GM23338 (cell line): ENCODE measurements at regions not wholly inside any gene's neighbourhood (a gene's known extent, or its start where the extent isn't known, plus 50 kb on each side); places are given as distances from the start of the nearest gene placed in this dataset.

ENCODE experiments used
- ATAC-seq: fragments of 200-7000 bp; cut with Tn5 transposase; 3 replicates; pipeline ENCODE4 v1.9.1; 2020
- DNase-seq: peaks from one replicate; pipeline ENCODE4 v3.0.0-alpha.2; 2015; ENCODE audit warnings: low spot score
- H2AFZ ChIP-seq: fragments of 200-600 bp; sonication (generic); 2 replicates; pipeline ENCODE4 v1.8.0; 2016; ENCODE audit warnings: antibody characterized with exemption, mild to moderate bottlenecking, moderate library complexity
- H3F3A ChIP-seq: fragments of 200-600 bp; sonication (generic); replicated peaks from 2 replicates; pipeline ENCODE4 v1.8.0; 2017; ENCODE audit warnings: antibody characterized with exemption, mixed run types, low read depth
- H3K27ac ChIP-seq: fragments of 200-600 bp; sonication (generic); 2 replicates; pipeline ENCODE4 v1.6.1; 2016; ENCODE audit warnings: low read depth
- H3K27me3 ChIP-seq: fragments of 200-600 bp; sonication (generic); 2 replicates; pipeline ENCODE4 v1.8.0; 2016; ENCODE audit warnings: mild to moderate bottlenecking, mixed run types, moderate library complexity; ENCODE audit not compliant: insufficient read depth
- H3K36me3 ChIP-seq: fragments of 200-600 bp; sonication (generic); 2 replicates; pipeline ENCODE4 v1.8.0; 2016; ENCODE audit warnings: mild to moderate bottlenecking; ENCODE audit not compliant: insufficient read depth
- H3K4me1 ChIP-seq: fragments of 200-600 bp; sonication (generic); 2 replicates; pipeline ENCODE4 v1.8.0; 2016; ENCODE audit warnings: mild to moderate bottlenecking, moderate library complexity; ENCODE audit not compliant: insufficient read depth
- H3K4me2 ChIP-seq: fragments of 200-600 bp; sonication (generic); 2 replicates; pipeline ENCODE4 v1.7.1; 2017; ENCODE audit warnings: mixed run types
- H3K4me3 ChIP-seq: fragments of 200-600 bp; sonication (generic); 2 replicates; pipeline ENCODE4 v1.6.1; 2016; ENCODE audit warnings: mixed run types
- H3K79me2 ChIP-seq: fragments of 200-600 bp; sonication (generic); replicated peaks from 2 replicates; pipeline ENCODE4 v1.8.0; 2017; ENCODE audit warnings: mild to moderate bottlenecking; ENCODE audit not compliant: insufficient read depth
- H3K9me2 ChIP-seq: fragments of 200-600 bp; sonication (generic); 2 replicates; pipeline ENCODE4 v1.8.0; 2017; ENCODE audit not compliant: insufficient read depth
- H4K20me1 ChIP-seq: fragments of 200-600 bp; sonication (generic); replicated peaks from 2 replicates; pipeline ENCODE4 v1.8.0; 2017; ENCODE audit warnings: mild to moderate bottlenecking; ENCODE audit not compliant: insufficient read depth
- H3K27ac Mint-ChIP-seq: 2 replicates; pipeline ENCODE4 v1.8.0; 2020; ENCODE audit warnings: inconsistent platforms, mild to moderate bottlenecking, moderate library complexity, mixed read lengths
- H3K27me3 Mint-ChIP-seq: 3 replicates; pipeline ENCODE4 v1.8.0; 2022; ENCODE audit warnings: low read depth, mild to moderate bottlenecking, moderate library complexity, mixed read lengths, inconsistent platforms; ENCODE audit not compliant: insufficient read depth, poor library complexity
- H3K36me3 Mint-ChIP-seq: 3 replicates; pipeline ENCODE4 v1.8.0; 2021; ENCODE audit warnings: low read depth, mild to moderate bottlenecking, inconsistent platforms, moderate library complexity, mixed read lengths
- H3K4me1 Mint-ChIP-seq: 3 replicates; pipeline ENCODE4 v1.8.0; 2020; ENCODE audit warnings: mild to moderate bottlenecking, inconsistent platforms, mixed read lengths
- H3K4me3 Mint-ChIP-seq: 3 replicates; pipeline ENCODE4 v1.8.0; 2021; ENCODE audit warnings: moderate library complexity, mild to moderate bottlenecking, inconsistent platforms, mixed read lengths
- H3K9me3 Mint-ChIP-seq: 3 replicates; pipeline ENCODE4 v1.8.0; 2020; ENCODE audit warnings: moderate library complexity, mild to moderate bottlenecking, inconsistent platforms, mixed read lengths
- CTCF ChIP-seq, 2 experiments: fragments of 200-600 bp in 1 of 2; sonication (generic) in 1 of 2; conservative IDR thresholded peaks; 2 replicates each; pipeline versions ENCODE4 v1.5.1 to v1.6.1; 2016 to 2017; ENCODE audit warnings: antibody characterized with exemption in 2 of 2, low read depth in 2 of 2, mild to moderate bottlenecking in 2 of 2, moderate library complexity in 1 of 2
- EZH2phosphoT487 ChIP-seq: fragments of 200-600 bp; sonication (generic); IDR thresholded peaks from one replicate; pipeline ENCODE4 v1.8.1; 2018; ENCODE audit warnings: antibody characterized with exemption; ENCODE audit not compliant: unreplicated experiment
- JUNB ChIP-seq: IDR thresholded peaks from one replicate; pipeline ENCODE4 v1.6.1; 2016; ENCODE audit warnings: antibody characterized with exemption; ENCODE audit not compliant: unreplicated experiment
- STAT1 ChIP-seq: IDR thresholded peaks from one replicate; pipeline ENCODE4 v1.6.1; 2016; ENCODE audit warnings: antibody characterized with exemption; ENCODE audit not compliant: unreplicated experiment
- ZNF114 ChIP-seq: fragments of 250-450 bp; sonication (Bioruptor Pico); IDR thresholded peaks from 2 replicates; pipeline ENCODE4 v1.5.0; 2020; ENCODE audit warnings: mild to moderate bottlenecking, moderate library complexity
- ZNF331 ChIP-seq: fragments of 250-450 bp; sonication (Bioruptor Pico); IDR thresholded peaks from 2 replicates; pipeline ENCODE4 v1.5.0; 2020; ENCODE audit warnings: low read depth, mild to moderate bottlenecking, moderate library complexity
- TF ChIP-seq, protein P1 (sequence below): fragments of 250-450 bp; sonication (Bioruptor Pico); IDR thresholded peaks from 2 replicates; pipeline ENCODE4 v1.5.0; 2020; ENCODE audit warnings: mild to moderate bottlenecking, moderate library complexity
- TF ChIP-seq, protein P2 (sequence below): IDR thresholded peaks from 2 replicates; pipeline ENCODE4 v1.6.1; 2016; ENCODE audit warnings: antibody characterized with exemption
- TF ChIP-seq, protein P3 (sequence below): IDR thresholded peaks from one replicate; pipeline ENCODE4 v1.6.1; 2018; ENCODE audit warnings: antibody characterized with exemption; ENCODE audit not compliant: unreplicated experiment

DNA sequence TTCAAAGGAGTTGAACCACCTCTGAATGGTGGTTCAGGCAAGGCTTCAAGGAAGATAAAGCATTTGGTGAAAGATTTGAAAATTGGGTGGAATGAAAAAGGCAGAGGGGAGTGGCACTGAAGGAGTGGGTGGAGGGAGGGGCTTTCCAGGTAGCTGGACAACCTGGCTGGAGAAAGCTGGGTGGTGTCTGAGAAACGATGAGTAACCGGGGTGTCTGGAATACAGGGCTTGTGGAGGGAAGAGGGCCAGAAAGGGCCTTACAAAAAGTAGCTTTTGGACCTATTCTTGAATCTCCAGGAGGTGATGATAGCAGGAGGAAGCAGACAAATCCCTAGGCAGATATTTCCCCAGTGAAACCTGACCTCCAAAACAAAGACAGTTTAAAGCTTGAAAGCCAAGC lies 99.3 kb downstream of the RASSF10 start:
- peaks cover 3% of the 10 kb centered on the region; the same call in 1 of the 2 replicates for H3K4me1 ChIP-seq
- H3K4me2 ChIP-seq = no peak overlapping the region
- Mint-ChIP-seq H3K27me3 (no peaks in the 10 kb centered on the region), H3K4me3 (no peak overlapping the region), H3K9me3 (peaks cover 11% of the 10 kb centered on the region; the same call in 2 of the 3 replicates), H3K27ac (no peak overlapping the region), H3K4me1 (peaks cover 14% of the 10 kb centered on the region), H3K36me3 (peaks cover 3% of the 10 kb centered on the region; the same call in 1 of the 3 replicates)
- DNase-seq (no peak), ATAC-seq (no peak)
- H4K20me1 ChIP-seq = no peaks in the 10 kb centered on the region
- peaks cover 12% of the 10 kb centered on the region; the same call in 1 of the 2 replicates for H3K9me2 ChIP-seq
- H3K4me3 ChIP-seq = no peak overlapping the region
- no peaks in the 10 kb centered on the region for H3K27me3 ChIP-seq
- TF ChIP-seq EZH2phosphoT487 = no peak
- H3F3A ChIP-seq = no peaks in the 10 kb centered on the region
- no peak overlapping the region for H3K27ac ChIP-seq
- H3K36me3 ChIP-seq = no peaks in the 10 kb centered on the region
- H3K79me2 ChIP-seq = no peaks in the 10 kb centered on the region
- no peak overlapping the region for H2AFZ ChIP-seq

GRCh38 chr11:13109616-13110015 lies 100.5 kb downstream of the RASSF10 start:
- Histone ChIP-seq H3F3A (no peaks in the 10 kb centered on the region), H3K4me2 (no peak overlapping the region), H3K27me3 (no peaks in the 10 kb centered on the region), H4K20me1 (no peaks in the 10 kb centered on the region), H3K4me3 (no peak overlapping the region), H3K9me2 (peaks cover 12% of the 10 kb centered on the region; the same call in 1 of the 2 replicates), H3K79me2 (no peaks in the 10 kb centered on the region), H3K4me1 (peaks cover 3% of the 10 kb centered on the region), H3K27ac (no peak overlapping the region), H3K36me3 (no peaks in the 10 kb centered on the region), H2AFZ (no peak overlapping the region)
- Mint-ChIP-seq H3K4me1 (peaks cover 12% of the 10 kb centered on the region; the same call in 2 of the 3 replicates), H3K27ac (no peak overlapping the region), H3K36me3 (peaks cover 3% of the 10 kb centered on the region; the same call in 1 of the 3 replicates), H3K9me3 (peaks cover 11% of the 10 kb centered on the region; the same call in 2 of the 3 replicates), H3K4me3 (no peak overlapping the region), H3K27me3 (no peaks in the 10 kb centered on the region)
- no peak for DNase-seq
- no peak for ATAC-seq
- no peak for TF ChIP-seq STAT1
- TF ChIP-seq ZNF114 = no peak
- TF ChIP-seq, protein P1, sequence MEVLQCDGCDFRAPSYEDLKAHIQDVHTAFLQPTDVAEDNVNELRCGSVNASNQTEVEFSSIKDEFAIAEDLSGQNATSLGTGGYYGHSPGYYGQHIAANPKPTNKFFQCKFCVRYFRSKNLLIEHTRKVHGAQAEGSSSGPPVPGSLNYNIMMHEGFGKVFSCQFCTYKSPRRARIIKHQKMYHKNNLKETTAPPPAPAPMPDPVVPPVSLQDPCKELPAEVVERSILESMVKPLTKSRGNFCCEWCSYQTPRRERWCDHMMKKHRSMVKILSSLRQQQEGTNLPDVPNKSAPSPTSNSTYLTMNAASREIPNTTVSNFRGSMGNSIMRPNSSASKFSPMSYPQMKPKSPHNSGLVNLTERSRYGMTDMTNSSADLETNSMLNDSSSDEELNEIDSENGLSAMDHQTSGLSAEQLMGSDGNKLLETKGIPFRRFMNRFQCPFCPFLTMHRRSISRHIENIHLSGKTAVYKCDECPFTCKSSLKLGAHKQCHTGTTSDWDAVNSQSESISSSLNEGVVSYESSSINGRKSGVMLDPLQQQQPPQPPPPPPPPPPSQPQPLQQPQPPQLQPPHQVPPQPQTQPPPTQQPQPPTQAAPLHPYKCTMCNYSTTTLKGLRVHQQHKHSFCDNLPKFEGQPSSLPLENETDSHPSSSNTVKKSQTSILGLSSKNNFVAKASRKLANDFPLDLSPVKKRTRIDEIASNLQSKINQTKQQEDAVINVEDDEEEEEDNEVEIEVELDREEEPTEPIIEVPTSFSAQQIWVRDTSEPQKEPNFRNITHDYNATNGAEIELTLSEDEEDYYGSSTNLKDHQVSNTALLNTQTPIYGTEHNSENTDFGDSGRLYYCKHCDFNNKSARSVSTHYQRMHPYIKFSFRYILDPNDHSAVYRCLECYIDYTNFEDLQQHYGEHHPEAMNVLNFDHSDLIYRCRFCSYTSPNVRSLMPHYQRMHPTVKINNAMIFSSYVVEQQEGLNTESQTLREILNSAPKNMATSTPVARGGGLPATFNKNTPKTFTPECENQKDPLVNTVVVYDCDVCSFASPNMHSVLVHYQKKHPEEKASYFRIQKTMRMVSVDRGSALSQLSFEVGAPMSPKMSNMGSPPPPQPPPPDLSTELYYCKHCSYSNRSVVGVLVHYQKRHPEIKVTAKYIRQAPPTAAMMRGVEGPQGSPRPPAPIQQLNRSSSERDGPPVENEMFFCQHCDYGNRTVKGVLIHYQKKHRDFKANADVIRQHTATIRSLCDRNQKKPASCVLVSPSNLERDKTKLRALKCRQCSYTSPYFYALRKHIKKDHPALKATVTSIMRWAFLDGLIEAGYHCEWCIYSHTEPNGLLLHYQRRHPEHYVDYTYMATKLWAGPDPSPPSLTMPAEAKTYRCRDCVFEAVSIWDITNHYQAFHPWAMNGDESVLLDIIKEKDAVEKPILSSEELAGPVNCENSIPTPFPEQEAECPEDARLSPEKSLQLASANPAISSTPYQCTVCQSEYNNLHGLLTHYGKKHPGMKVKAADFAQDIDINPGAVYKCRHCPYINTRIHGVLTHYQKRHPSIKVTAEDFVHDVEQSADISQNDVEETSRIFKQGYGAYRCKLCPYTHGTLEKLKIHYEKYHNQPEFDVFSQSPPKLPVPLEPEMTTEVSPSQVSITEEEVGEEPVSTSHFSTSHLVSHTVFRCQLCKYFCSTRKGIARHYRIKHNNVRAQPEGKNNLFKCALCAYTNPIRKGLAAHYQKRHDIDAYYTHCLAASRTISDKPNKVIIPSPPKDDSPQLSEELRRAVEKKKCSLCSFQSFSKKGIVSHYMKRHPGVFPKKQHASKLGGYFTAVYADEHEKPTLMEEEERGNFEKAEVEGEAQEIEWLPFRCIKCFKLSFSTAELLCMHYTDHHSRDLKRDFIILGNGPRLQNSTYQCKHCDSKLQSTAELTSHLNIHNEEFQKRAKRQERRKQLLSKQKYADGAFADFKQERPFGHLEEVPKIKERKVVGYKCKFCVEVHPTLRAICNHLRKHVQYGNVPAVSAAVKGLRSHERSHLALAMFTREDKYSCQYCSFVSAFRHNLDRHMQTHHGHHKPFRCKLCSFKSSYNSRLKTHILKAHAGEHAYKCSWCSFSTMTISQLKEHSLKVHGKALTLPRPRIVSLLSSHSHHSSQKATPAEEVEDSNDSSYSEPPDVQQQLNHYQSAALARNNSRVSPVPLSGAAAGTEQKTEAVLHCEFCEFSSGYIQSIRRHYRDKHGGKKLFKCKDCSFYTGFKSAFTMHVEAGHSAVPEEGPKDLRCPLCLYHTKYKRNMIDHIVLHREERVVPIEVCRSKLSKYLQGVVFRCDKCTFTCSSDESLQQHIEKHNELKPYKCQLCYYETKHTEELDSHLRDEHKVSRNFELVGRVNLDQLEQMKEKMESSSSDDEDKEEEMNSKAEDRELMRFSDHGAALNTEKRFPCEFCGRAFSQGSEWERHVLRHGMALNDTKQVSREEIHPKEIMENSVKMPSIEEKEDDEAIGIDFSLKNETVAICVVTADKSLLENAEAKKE (CRISPR knock-in tag) = no peak
- TF ChIP-seq JUNB = no peak
- TF ChIP-seq EZH2phosphoT487 = no peak
- TF ChIP-seq CTCF (conservative IDR thresholded peaks at IDR 0.05; ENCODE audit: low read depth in 2 of 2) = no peak
- TF ChIP-seq, protein P2, sequence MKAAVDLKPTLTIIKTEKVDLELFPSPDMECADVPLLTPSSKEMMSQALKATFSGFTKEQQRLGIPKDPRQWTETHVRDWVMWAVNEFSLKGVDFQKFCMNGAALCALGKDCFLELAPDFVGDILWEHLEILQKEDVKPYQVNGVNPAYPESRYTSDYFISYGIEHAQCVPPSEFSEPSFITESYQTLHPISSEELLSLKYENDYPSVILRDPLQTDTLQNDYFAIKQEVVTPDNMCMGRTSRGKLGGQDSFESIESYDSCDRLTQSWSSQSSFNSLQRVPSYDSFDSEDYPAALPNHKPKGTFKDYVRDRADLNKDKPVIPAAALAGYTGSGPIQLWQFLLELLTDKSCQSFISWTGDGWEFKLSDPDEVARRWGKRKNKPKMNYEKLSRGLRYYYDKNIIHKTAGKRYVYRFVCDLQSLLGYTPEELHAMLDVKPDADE = no peak
- no peak for TF ChIP-seq ZNF331 (CRISPR knock-in tag)
- TF ChIP-seq, protein P3, sequence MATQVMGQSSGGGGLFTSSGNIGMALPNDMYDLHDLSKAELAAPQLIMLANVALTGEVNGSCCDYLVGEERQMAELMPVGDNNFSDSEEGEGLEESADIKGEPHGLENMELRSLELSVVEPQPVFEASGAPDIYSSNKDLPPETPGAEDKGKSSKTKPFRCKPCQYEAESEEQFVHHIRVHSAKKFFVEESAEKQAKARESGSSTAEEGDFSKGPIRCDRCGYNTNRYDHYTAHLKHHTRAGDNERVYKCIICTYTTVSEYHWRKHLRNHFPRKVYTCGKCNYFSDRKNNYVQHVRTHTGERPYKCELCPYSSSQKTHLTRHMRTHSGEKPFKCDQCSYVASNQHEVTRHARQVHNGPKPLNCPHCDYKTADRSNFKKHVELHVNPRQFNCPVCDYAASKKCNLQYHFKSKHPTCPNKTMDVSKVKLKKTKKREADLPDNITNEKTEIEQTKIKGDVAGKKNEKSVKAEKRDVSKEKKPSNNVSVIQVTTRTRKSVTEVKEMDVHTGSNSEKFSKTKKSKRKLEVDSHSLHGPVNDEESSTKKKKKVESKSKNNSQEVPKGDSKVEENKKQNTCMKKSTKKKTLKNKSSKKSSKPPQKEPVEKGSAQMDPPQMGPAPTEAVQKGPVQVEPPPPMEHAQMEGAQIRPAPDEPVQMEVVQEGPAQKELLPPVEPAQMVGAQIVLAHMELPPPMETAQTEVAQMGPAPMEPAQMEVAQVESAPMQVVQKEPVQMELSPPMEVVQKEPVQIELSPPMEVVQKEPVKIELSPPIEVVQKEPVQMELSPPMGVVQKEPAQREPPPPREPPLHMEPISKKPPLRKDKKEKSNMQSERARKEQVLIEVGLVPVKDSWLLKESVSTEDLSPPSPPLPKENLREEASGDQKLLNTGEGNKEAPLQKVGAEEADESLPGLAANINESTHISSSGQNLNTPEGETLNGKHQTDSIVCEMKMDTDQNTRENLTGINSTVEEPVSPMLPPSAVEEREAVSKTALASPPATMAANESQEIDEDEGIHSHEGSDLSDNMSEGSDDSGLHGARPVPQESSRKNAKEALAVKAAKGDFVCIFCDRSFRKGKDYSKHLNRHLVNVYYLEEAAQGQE = no peak
